Endodermal cell (in vitro differentiated cells): ENCODE measurements at regions not wholly inside any gene's neighbourhood (a gene's known extent, or its start where the extent isn't known, plus 50 kb on each side); places are given as distances from the start of the nearest gene placed in this dataset.
A peak's percentile ranks its signal among the peaks of the same experiment; 100 is the strongest.

Experiments
- DNase-seq: peaks from one replicate; pipeline ENCODE4 v3.0.0-alpha.2; 2017
- H3K27ac ChIP-seq: 2 replicates; pipeline ENCODE4 v1.5.1; 2013; ENCODE audit warnings: mild to moderate bottlenecking, low read depth, low read length, moderate library complexity
- H3K27me3 ChIP-seq: 2 replicates; pipeline ENCODE4 v1.6.1; 2013; ENCODE audit warnings: mild to moderate bottlenecking, low read length, moderate library complexity; ENCODE audit not compliant: insufficient read depth, control insufficient read depth, poor library complexity, severe bottlenecking
- H3K36me3 ChIP-seq: 2 replicates; pipeline ENCODE4 v1.7.0; 2013; ENCODE audit warnings: mild to moderate bottlenecking, low read length, moderate library complexity; ENCODE audit not compliant: control insufficient read depth, insufficient read depth
- H3K4me1 ChIP-seq: one replicate; pipeline ENCODE4 v1.7.0; 2013; ENCODE audit warnings: low read length; ENCODE audit not compliant: control insufficient read depth, insufficient read depth
- H3K4me3 ChIP-seq: 2 replicates; pipeline ENCODE4 v1.5.1; 2013; ENCODE audit warnings: mild to moderate bottlenecking, low read length, moderate library complexity
- H3K9ac ChIP-seq: 2 replicates; pipeline ENCODE4 v1.6.1; 2013; ENCODE audit warnings: mild to moderate bottlenecking, low read length, moderate library complexity; ENCODE audit not compliant: poor library complexity, severe bottlenecking; ENCODE audit errors: extremely low read depth
- H3K9me3 ChIP-seq: 2 replicates; pipeline ENCODE4 v1.6.1; 2013; ENCODE audit warnings: mild to moderate bottlenecking, low read length, moderate library complexity; ENCODE audit not compliant: control insufficient read depth
- H3K27ac Mint-ChIP-seq: 2 replicates; pipeline ENCODE4 v1.8.0; 2020; ENCODE audit warnings: mixed read lengths
- H3K27me3 Mint-ChIP-seq: 2 replicates; pipeline ENCODE4 v1.8.0; 2021; ENCODE audit warnings: mild to moderate bottlenecking, mixed read lengths; ENCODE audit not compliant: insufficient read depth
- H3K36me3 Mint-ChIP-seq: 2 replicates; pipeline ENCODE4 v1.8.0; 2020; ENCODE audit warnings: low read depth, mixed read lengths
- H3K4me1 Mint-ChIP-seq: 2 replicates; pipeline ENCODE4 v1.8.0; 2020; ENCODE audit warnings: mixed read lengths
- H3K4me3 Mint-ChIP-seq: 2 replicates; pipeline ENCODE4 v1.8.0; 2020; ENCODE audit warnings: mild to moderate bottlenecking, moderate library complexity, mixed read lengths
- H3K9me3 Mint-ChIP-seq: 2 replicates; pipeline ENCODE4 v1.8.0; 2020; ENCODE audit warnings: mild to moderate bottlenecking, mixed read lengths
- CTCF ChIP-seq: fragments of 200-600 bp; sonication (generic); conservative IDR thresholded peaks from 2 replicates; pipeline ENCODE4 v1.5.0; 2021; ENCODE audit warnings: antibody characterized with exemption, mild to moderate bottlenecking
- WGBS, 2 experiments: methylation state at CpG; one replicate each; pipeline versions ENCODE4 v1.1.5 to v1.1.7; 2013; ENCODE audit warnings: missing lambda C conversion rate in 2 of 2, mixed read lengths in 1 of 2; ENCODE audit not compliant: insufficient coverage in 1 of 2, insufficient read length in 1 of 2; 5-methylcytosine and 5-hydroxymethylcytosine counted together

GRCh38 chr6:135750081-135750480 lies 101.4 kb upstream of the PDE7B start:
- Histone ChIP-seq H3K9me3 (no peaks in the 10 kb centered on the region), H3K9ac (no peak overlapping the region), H3K27ac (no peak overlapping the region), H3K4me1 (no peaks in the 10 kb centered on the region), H3K4me3 (no peak overlapping the region), H3K27me3 (no peaks in the 10 kb centered on the region), H3K36me3 (no peaks in the 10 kb centered on the region)
- Mint-ChIP-seq H3K27me3 (no peaks in the 10 kb centered on the region), H3K36me3 (no peaks in the 10 kb centered on the region), H3K4me1 (peaks cover 13% of the 10 kb centered on the region), H3K9me3 (no peaks in the 10 kb centered on the region), H3K4me3 (no peak overlapping the region), H3K27ac (no peak overlapping the region)
- 92 to 98% methylated on average over 1 of the region's 1 CpG for WGBS, 2 experiments
- DNase-seq = no peak
- no peak for TF ChIP-seq CTCF

- Histone ChIP-seq H3K9ac (no peak overlapping the region), H3K27me3 (no peaks in the 10 kb centered on the region), H3K4me3 (no peak overlapping the region), H3K9me3 (no peaks in the 10 kb centered on the region), H3K36me3 (no peaks in the 10 kb centered on the region), H3K4me1 (no peaks in the 10 kb centered on the region), H3K27ac (no peak overlapping the region)
- Mint-ChIP-seq H3K4me1 (peaks cover 13% of the 10 kb centered on the region), H3K27ac (peak overlapping the region; percentile 83), H3K36me3 (no peaks in the 10 kb centered on the region), H3K9me3 (no peaks in the 10 kb centered on the region), H3K27me3 (no peaks in the 10 kb centered on the region), H3K4me3 (no peak overlapping the region)
- no peak for TF ChIP-seq CTCF
- no peak for DNase-seq
- 86 to 88% methylated on average over 3 of the region's 3 CpGs for WGBS, 2 experiments
Measured at GRCh38 chr6:135753196-135753595, 98.3 kb upstream of the PDE7B start.

DNA sequence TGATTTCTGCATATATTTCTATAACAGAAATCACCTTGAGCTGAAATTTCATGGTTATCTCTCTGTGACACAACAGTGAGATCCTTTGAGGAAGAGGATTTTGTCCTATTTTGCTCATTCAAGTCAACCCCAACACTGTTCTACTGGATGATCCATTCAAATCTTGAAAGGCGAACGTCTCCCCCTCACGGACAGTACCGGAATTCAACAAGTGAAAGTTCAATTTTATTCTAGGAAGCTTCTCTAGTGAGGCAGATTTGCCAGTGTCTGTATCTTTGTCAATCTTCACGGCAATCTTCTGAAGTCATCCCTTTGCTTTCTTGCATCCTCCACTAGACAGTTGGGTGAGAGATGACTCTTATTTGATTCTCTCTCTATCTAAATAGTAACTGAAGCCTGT lies 91.7 kb upstream of the PDE7B start:
- no peak for DNase-seq
- Mint-ChIP-seq H3K4me1 (no peaks in the 10 kb centered on the region), H3K36me3 (no peaks in the 10 kb centered on the region), H3K27me3 (no peaks in the 10 kb centered on the region), H3K27ac (no peak overlapping the region), H3K9me3 (peaks cover 22% of the 10 kb centered on the region), H3K4me3 (no peak overlapping the region)
- no peak overlapping the region for H3K9ac ChIP-seq
- WGBS, 2 experiments = 79 to 96% methylated on average over 4 to 5 of the region's 5 CpGs
- H3K27me3 ChIP-seq = no peaks in the 10 kb centered on the region
- H3K27ac ChIP-seq = no peak overlapping the region
- no peaks in the 10 kb centered on the region for H3K9me3 ChIP-seq
- no peaks in the 10 kb centered on the region for H3K4me1 ChIP-seq
- no peak overlapping the region for H3K4me3 ChIP-seq
- TF ChIP-seq CTCF = peak; percentile 55
- no peaks in the 10 kb centered on the region for H3K36me3 ChIP-seq
